GM18868 (cell line): ENCODE measurements at regions not wholly inside any gene's neighbourhood (a gene's known extent, or its start where the extent isn't known, plus 50 kb on each side); places are given as distances from the start of the nearest gene placed in this dataset.
"Not testable (repeated sequence)": the region's sequence is repeated elsewhere in the genome, so short reads cannot be mapped to it uniquely, and the experiment has no call there.

ENCODE experiments used
- ATAC-seq: cut with Tn5 transposase; IDR thresholded peaks from one replicate; pipeline ENCODE4 v1.9.1; 2021; ENCODE audit warnings: mild to moderate bottlenecking, moderate library complexity; ENCODE audit not compliant: unreplicated experiment

DNA sequence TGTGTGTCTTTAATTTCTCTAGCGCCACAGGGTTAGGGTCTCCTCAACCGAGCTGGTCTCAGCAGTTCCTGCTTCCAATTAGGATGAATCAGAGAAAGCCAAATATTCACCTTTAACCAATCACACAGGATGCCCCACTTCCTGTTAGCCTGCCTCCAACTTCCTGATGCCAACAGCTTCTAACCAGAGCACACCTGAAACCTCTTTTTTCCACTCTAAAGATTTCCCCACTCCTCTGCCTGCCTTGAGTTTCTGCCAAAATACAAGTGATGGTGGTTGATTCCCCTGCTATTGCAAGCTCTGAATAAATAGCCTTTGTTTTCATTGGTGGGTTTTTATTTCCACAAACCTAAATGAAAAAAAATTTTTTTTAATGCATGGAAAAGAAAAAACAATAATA, 144.7 kb upstream of the UST start:
- ATAC-seq = no peak

- no peak for ATAC-seq
Observed at GRCh38 chr6:148608199-148608951, 138.5 kb upstream of the UST start.

GRCh38 chr6:148611213-148611612, 135.6 kb upstream of the UST start:
- ATAC-seq = no peak

GRCh38 chr6:148612043-148612442, 134.8 kb upstream of the UST start:
- ATAC-seq = no peak

DNA sequence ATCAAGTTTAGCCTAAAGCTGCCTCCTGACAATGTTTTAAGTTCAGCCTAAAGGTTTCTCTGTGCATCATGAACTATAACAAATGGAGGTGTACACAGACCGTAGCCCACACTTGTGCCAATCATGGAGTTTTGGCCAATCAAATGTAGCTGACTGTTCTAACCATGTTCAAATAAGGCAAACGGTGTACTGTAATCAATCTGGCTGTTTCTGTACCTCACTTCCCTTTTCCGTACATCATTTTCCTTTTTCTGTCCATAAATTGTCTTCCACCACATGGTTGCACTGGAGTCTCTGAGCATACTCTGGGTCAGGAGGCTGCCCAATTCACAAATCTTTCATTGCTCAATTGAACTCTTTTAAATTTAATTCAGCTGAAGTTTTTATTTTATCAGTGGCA, 132.2 kb upstream of the UST start:
- no peak for ATAC-seq

DNA sequence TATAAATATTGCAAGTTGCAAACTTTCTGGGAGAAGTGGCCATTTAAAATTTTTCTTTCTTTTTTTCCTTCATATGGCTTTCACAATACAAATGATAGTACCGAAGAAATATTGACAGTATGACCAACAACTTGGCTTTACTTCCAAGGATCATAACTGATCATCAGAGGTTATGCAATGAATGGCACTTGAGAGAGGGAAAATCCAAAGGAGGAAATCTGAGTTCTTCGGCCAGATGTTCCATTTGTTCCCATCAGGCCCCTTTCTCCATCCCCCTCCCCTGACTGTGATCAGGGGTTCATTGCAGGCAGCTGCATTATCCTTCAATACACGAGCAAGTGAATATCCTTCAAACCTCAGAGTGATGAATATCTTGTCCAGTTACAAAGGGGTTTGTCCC, 130.0 kb upstream of the UST start:
- no peak for ATAC-seq

GRCh38 chr6:148617530-148617929, 129.3 kb upstream of the UST start:
- no peak for ATAC-seq

DNA sequence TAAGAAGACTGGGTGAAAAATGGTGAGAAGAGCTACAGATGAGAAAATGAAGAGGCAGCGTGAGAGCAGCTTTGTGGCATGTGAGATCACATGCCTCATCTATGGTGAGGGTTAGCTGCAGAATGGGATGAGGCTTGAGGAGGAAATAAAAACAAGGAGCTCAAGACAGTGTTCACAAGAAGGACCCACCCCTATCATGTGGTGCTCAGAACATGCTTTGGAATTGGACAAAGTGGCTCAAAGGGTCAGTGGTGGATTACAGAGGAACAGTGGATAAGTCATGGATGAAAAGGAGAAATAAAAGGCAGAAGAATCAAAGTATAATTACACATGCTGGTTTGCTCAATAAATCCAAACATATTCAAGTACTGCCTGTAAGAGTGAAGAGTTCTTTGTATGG, 126.9 kb upstream of the UST start:
- ATAC-seq = no peak

- peak; percentile 97 for ATAC-seq
Observed at GRCh38 chr6:148620579-148621298, 126.1 kb upstream of the UST start.

DNA sequence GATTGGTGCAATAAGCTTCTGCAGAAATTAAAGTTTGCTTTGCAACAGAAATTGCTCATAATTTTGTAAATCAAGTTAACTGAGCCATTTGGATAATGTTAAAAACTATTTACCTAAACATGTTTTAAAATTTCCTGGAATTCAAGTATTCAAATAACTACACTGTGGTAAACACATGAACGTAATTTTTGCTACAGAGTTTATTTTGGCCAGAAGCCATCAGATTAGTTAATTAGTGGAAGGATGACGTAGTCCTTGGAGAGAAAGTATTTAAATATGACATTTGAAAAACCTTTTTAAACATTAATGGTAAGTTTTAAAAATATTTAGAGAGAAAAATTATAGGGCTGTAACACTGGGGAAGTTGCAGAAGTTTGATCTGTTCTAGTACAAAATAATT, 121.2 kb upstream of the UST start:
- ATAC-seq = no peak

DNA sequence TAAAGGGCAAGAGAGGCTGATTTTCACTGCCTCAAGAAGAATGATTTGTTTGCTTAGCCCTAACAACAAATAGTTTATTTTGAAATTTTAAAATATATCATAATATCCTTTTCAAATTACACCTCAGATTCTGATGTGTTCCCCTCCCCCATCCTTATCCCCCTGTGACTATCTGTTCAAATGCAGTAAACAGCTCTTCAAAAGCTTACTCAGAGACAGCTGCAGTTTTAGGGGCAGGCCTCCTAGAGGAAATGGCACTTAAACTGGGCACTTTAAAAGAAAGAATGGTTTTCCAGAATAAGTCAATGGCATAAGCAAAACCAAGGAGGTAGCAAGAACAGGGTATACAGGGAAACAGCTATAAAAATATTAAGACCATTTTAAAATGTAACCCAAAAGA, 118.6 kb upstream of the UST start:
- no peak for ATAC-seq

GRCh38 chr6:148629181-148629580, 117.6 kb upstream of the UST start:
- peak; percentile 9 for ATAC-seq

DNA sequence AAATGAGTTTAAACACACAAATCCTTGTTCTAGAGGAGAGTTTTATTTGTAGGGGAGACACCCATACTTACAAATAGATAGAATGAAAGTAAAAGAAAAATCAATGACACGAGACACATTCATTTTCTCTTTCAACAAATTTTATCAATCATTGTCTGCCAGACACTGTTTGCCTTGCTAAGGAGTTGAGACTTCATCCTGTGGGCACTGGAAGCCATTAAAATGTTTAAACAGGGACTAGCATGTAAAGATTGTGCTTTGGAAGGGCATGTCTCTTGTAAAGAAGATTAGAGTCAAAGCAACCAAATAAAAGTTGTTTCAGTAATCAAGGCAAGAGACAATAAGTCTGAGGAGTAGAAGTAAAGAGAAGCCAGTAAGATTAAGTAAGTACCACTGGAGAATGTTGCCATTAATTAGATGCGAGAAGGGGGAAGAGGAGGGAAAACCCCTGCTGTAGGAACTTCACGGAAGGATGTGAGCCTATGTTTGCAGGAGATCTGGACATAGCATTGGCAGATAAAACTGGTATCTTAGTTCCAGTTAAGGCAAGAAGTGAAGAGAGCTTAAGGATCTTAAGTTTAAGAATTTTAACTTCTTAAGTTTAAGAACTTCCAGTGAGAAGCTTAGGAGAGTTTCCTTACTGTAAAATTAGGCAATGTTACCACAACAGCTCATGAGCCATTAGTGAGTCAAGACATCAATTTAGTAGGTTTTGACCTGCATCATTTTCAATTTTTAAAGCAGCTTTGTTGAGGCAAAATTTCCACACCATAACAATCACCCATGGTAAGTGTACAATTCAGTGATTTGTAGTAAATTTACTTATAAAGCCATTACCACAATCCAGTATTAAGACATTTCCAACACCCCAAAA, 117.0 kb upstream of the UST start:
- ATAC-seq = peak; percentile 83

DNA sequence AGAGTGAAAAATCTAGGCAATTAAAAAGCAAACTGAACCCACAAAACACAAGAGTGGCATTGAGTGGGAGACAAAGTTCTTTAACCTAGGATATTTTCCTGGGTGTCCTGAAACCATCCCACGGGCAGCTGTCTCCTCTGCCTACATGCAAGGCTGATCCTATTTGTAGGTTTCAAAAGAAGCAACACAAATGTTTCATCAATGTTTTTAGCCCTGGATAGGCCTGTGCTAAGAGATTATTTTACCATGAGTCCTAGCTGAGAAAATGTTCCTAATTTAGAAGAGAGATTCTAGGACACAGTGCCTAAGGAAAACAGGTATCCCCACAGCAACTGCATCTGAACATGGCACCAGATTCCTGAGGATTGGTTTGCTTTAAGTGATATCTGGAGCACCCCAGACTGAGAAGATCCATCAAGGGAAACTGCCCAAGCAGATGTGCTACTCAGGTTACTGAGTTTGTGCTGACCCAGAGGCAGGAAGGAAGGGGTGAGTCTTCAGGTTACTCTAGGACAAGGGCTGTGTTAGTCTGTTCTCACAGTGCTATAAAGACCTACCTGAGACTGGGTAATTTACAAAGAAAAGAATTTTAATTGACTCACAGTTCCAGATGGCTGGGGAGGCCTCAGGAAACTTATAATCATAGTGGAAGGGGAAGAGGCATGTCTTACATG, 111.6 kb upstream of the UST start:
- no peak for ATAC-seq

- ATAC-seq = not testable (repeated sequence)
Observed at GRCh38 chr6:148641836-148642235, 105.0 kb upstream of the UST start.

- ATAC-seq = not testable (repeated sequence)
Observed at GRCh38 chr6:148643208-148643607, 103.6 kb upstream of the UST start.

- ATAC-seq = not testable (repeated sequence)
Observed at GRCh38 chr6:148645049-148645448, 101.8 kb upstream of the UST start.

- no peak for ATAC-seq
Observed at GRCh38 chr6:148648754-148649453, 97.9 kb upstream of the UST start.

DNA sequence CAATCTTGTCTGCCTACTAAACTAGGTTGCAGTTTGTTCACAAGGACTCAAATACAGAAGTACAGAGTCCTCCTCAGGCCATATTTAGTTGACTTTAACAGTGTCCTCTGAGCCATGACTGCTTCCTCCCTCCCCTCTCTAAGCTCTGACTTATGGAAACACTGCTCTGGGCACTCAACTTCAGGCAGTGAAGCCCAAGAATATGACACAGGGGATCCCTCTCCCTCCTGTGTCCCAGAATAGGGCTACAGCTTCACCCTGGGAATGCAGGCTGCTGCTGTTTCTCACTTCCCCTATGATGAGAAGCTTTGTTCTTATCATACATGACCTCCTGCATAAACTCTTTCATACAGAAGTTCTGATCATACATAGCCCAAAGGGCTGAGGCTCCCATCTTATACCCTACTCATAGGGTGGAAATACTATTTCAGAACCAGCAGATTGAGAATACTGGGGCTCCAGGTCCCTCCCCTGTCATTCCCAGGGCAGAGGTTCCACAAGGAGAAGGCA, 97.3 kb upstream of the UST start:
- peak; percentile 92 for ATAC-seq

DNA sequence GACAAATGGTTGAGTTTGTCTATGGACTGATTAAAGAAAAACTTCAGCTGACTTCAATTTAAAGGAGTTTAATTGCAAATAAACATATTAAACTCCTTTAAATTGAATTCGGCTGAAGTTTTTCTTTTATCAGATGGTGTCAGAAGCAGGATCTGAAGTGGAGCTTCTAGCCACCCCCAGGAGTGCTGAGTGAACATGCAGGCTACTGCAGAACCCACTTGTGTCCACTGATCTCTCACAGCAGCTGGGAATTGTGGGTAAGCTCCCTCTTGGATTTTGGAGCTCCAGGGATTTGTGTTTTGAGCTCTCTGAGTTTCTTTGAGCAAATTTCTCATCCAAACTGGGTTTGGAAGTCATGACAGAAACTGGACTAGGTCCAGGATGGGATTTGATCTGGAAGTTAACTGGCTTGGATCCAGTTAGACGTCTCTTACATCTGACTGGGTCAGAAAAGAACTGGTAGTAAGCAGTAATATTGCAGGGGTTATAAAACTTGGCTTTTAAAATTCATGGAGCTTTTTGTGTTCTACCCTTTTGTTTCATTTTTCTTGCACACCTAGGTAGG, 95.8 kb upstream of the UST start:
- ATAC-seq = no peak
